ENCODE measurements at regions not wholly inside any gene's neighbourhood (a gene's known extent, or its start where the extent isn't known, plus 50 kb on each side); places are given as distances from the start of the nearest gene placed in this dataset.

- H3K4me3 Mint-ChIP-seq (ENCODE audit: unreplicated experiment): no peak overlapping the region
- TF ChIP-seq CTCF (IDR thresholded peaks at IDR 0.05; ENCODE audit: unreplicated experiment): no peak
- no peaks in the 10 kb centered on the region for H3K36me3 Mint-ChIP-seq (ENCODE audit: low read depth, unreplicated experiment)
- H3K27ac Mint-ChIP-seq (ENCODE audit: unreplicated experiment): no peak overlapping the region
- no peaks in the 10 kb centered on the region for H3K27me3 Mint-ChIP-seq (ENCODE audit: unreplicated experiment)
- peaks cover 13% of the 10 kb centered on the region for H3K4me1 Mint-ChIP-seq (ENCODE audit: unreplicated experiment)
- DNase-seq (ENCODE audit: low spot score): no peak
- H3K9me3 Mint-ChIP-seq (ENCODE audit: unreplicated experiment): no peaks in the 10 kb centered on the region
These were observed 178.8 kb downstream of the OPA1 start for GRCh38 chr3:193771653-193772421.

DNA sequence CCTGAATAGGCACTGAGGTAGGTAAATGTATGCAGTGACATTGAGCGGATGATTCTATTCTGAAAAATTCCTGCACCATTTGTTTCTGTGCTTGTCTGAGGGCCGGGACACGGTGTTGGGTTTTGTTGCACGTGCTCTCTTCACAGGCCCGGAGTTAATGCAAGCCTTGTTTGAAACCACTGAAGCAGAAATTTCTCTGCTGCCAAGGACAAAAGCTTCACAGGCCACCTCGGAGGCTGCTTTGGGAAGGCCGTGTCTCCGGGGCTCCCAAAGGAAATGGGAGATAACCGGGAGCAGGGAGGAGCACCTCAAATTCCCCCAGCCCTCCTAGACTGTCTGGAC lies 179.4 kb downstream of the OPA1 start:
- H3K36me3 Mint-ChIP-seq (ENCODE audit: low read depth, unreplicated experiment): no peaks in the 10 kb centered on the region
- no peak overlapping the region for H3K4me3 Mint-ChIP-seq (ENCODE audit: unreplicated experiment)
- no peaks in the 10 kb centered on the region for H3K27me3 Mint-ChIP-seq (ENCODE audit: unreplicated experiment)
- H3K9me3 Mint-ChIP-seq (ENCODE audit: unreplicated experiment): no peaks in the 10 kb centered on the region
- H3K27ac Mint-ChIP-seq (ENCODE audit: unreplicated experiment): no peak overlapping the region
- H3K4me1 Mint-ChIP-seq (ENCODE audit: unreplicated experiment): peaks cover 13% of the 10 kb centered on the region
- TF ChIP-seq CTCF (IDR thresholded peaks at IDR 0.05; ENCODE audit: unreplicated experiment): no peak
- no peak for DNase-seq (ENCODE audit: low spot score)

GRCh38 chr3:193773266-193774220 lies 180.5 kb downstream of the OPA1 start:
- Mint-ChIP-seq H3K27me3 (ENCODE audit: unreplicated experiment) (no peaks in the 10 kb centered on the region), H3K27ac (ENCODE audit: unreplicated experiment) (no peak overlapping the region), H3K4me3 (ENCODE audit: unreplicated experiment) (no peak overlapping the region), H3K9me3 (ENCODE audit: unreplicated experiment) (no peaks in the 10 kb centered on the region), H3K4me1 (ENCODE audit: unreplicated experiment) (peaks cover 13% of the 10 kb centered on the region), H3K36me3 (ENCODE audit: low read depth, unreplicated experiment) (no peaks in the 10 kb centered on the region)
- TF ChIP-seq CTCF (IDR thresholded peaks at IDR 0.05; ENCODE audit: unreplicated experiment): no peak
- no peak for DNase-seq (ENCODE audit: low spot score)

DNA sequence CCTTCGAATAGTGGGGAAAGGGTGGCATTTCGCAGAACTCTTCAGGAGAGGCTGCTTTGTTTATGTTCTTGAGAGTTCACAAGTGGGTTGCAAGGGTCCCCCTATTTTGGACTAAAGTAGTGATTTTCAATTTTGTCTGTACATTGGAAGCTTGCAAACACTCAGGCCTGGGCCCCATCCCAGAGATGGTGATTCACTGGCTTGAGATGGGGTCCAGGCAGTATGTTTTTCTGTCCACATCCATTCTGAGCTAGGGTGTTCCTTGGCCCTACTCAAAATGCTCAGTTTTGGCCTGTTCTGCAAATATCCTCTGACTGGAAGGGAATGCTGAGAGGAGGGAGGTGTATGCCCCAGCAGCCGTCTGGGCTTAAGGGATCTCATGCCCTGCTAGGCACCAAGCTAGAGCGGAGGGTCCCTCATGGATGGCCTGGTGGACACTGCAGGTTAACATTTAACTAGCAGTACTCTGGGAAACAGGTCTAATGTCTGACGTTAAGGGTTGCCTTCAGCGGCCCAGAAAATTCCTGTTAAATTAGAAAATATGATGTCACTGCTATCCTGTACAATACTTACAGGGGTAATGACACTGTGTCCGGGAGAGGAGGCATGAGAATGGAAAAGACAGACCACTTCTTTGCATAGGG lies 181.4 kb downstream of the OPA1 start:
- H3K4me3 Mint-ChIP-seq (ENCODE audit: unreplicated experiment): no peak overlapping the region
- H3K4me1 Mint-ChIP-seq (ENCODE audit: unreplicated experiment): peaks cover 20% of the 10 kb centered on the region
- H3K36me3 Mint-ChIP-seq (ENCODE audit: low read depth, unreplicated experiment): no peaks in the 10 kb centered on the region
- TF ChIP-seq CTCF (IDR thresholded peaks at IDR 0.05; ENCODE audit: unreplicated experiment): no peak
- H3K9me3 Mint-ChIP-seq (ENCODE audit: unreplicated experiment): no peaks in the 10 kb centered on the region
- no peak for DNase-seq (ENCODE audit: low spot score)
- no peaks in the 10 kb centered on the region for H3K27me3 Mint-ChIP-seq (ENCODE audit: unreplicated experiment)
- H3K27ac Mint-ChIP-seq (ENCODE audit: unreplicated experiment): no peak overlapping the region

Data from endothelial cell (in vitro differentiated cells).